Osteocyte (in vitro differentiated cells): ENCODE measurements at regions not wholly inside any gene's neighbourhood (a gene's known extent, or its start where the extent isn't known, plus 50 kb on each side); places are given as distances from the start of the nearest gene placed in this dataset.

ENCODE experiments used
- DNase-seq: peaks from one replicate; pipeline ENCODE4 v3.0.0; 2021; ENCODE audit warnings: mixed read lengths; ENCODE audit not compliant: unreplicated experiment; ENCODE audit errors: extremely low spot score
- H3K27ac Mint-ChIP-seq: one replicate; pipeline ENCODE4 v1.8.0; 2021; ENCODE audit warnings: mild to moderate bottlenecking, mixed read lengths; ENCODE audit not compliant: unreplicated experiment
- H3K27me3 Mint-ChIP-seq: one replicate; pipeline ENCODE4 v1.8.0; 2021; ENCODE audit warnings: mixed read lengths; ENCODE audit not compliant: unreplicated experiment
- H3K36me3 Mint-ChIP-seq: one replicate; pipeline ENCODE4 v1.8.0; 2021; ENCODE audit warnings: mixed read lengths; ENCODE audit not compliant: unreplicated experiment
- H3K4me1 Mint-ChIP-seq: one replicate; pipeline ENCODE4 v1.8.0; 2021; ENCODE audit warnings: mixed read lengths; ENCODE audit not compliant: unreplicated experiment
- H3K4me3 Mint-ChIP-seq: one replicate; pipeline ENCODE4 v1.8.0; 2021; ENCODE audit warnings: mild to moderate bottlenecking, moderate library complexity, mixed read lengths; ENCODE audit not compliant: unreplicated experiment
- H3K9me3 Mint-ChIP-seq: one replicate; pipeline ENCODE4 v1.8.0; 2021; ENCODE audit warnings: mixed read lengths; ENCODE audit not compliant: unreplicated experiment
- TF ChIP-seq, protein P1 (sequence below): fragments of 200-600 bp; sonication (generic); IDR thresholded peaks from 2 replicates; pipeline ENCODE4 v1.5.0; 2021; ENCODE audit warnings: antibody characterized with exemption, mild to moderate bottlenecking, moderate library complexity

DNA sequence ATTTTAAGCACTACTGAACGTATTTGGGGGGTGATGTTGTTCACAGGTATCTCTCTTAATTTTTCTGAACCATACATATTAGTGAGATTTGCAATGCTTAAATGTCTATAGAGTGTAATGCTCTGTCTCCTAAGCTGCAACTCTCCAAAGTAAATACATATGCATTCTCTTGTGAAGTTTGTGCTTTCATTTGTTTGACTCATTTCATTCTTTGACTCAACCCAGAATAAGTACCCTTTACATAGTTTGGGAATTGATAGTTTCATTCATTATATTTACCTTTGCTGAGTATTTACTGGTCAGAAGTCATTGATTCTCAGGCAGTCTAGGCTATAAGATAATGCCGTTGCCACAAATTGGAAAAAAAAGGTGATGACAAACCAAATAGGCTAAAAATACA lies 406.9 kb downstream of the FGF9 start:
- Mint-ChIP-seq H3K27me3 (no peaks in the 10 kb centered on the region), H3K4me1 (no peaks in the 10 kb centered on the region), H3K27ac (no peak overlapping the region), H3K9me3 (peaks cover 21% of the 10 kb centered on the region), H3K4me3 (no peak overlapping the region), H3K36me3 (no peaks in the 10 kb centered on the region)
- no peak for DNase-seq
- TF ChIP-seq, protein P1, sequence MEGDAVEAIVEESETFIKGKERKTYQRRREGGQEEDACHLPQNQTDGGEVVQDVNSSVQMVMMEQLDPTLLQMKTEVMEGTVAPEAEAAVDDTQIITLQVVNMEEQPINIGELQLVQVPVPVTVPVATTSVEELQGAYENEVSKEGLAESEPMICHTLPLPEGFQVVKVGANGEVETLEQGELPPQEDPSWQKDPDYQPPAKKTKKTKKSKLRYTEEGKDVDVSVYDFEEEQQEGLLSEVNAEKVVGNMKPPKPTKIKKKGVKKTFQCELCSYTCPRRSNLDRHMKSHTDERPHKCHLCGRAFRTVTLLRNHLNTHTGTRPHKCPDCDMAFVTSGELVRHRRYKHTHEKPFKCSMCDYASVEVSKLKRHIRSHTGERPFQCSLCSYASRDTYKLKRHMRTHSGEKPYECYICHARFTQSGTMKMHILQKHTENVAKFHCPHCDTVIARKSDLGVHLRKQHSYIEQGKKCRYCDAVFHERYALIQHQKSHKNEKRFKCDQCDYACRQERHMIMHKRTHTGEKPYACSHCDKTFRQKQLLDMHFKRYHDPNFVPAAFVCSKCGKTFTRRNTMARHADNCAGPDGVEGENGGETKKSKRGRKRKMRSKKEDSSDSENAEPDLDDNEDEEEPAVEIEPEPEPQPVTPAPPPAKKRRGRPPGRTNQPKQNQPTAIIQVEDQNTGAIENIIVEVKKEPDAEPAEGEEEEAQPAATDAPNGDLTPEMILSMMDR = no peak

DNA sequence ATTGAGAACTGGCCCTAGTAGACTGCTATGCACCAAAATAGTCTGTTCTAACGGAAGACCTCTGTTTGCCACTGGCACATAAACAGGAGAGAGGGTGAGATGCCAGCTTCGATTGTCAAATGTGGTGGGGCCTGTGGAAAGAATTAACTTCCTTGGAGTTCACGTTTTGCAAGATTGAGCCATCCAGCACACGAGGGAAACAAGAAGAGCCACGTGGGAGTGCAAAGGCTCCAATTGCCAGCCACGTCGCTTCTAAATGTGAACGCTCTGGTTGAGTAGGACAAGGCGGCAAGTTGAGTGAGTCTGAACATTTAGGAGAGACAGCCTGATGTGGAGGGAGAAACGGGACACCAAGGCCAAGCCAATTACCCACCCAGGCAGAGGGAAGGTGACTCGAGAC lies 409.1 kb downstream of the FGF9 start:
- H3K4me3 Mint-ChIP-seq = no peak overlapping the region
- TF ChIP-seq, protein P1 = no peak

GRCh38 chr13:22080832-22081231 lies 410.0 kb downstream of the FGF9 start:
- H3K4me3 Mint-ChIP-seq = no peak overlapping the region
- H3K4me1 Mint-ChIP-seq = no peaks in the 10 kb centered on the region
- H3K27me3 Mint-ChIP-seq = no peaks in the 10 kb centered on the region
- TF ChIP-seq, protein P1 = no peak
- no peaks in the 10 kb centered on the region for H3K36me3 Mint-ChIP-seq
- H3K27ac Mint-ChIP-seq = no peak overlapping the region
- DNase-seq = no peak
- H3K9me3 Mint-ChIP-seq = peaks cover 21% of the 10 kb centered on the region

More for the DNA sequence above, 409.1 kb downstream of the FGF9 start:
- Mint-ChIP-seq H3K9me3 (peaks cover 21% of the 10 kb centered on the region), H3K27ac (no peak overlapping the region), H3K27me3 (no peaks in the 10 kb centered on the region), H3K36me3 (no peaks in the 10 kb centered on the region), H3K4me1 (no peaks in the 10 kb centered on the region)
- no peak for DNase-seq

DNA sequence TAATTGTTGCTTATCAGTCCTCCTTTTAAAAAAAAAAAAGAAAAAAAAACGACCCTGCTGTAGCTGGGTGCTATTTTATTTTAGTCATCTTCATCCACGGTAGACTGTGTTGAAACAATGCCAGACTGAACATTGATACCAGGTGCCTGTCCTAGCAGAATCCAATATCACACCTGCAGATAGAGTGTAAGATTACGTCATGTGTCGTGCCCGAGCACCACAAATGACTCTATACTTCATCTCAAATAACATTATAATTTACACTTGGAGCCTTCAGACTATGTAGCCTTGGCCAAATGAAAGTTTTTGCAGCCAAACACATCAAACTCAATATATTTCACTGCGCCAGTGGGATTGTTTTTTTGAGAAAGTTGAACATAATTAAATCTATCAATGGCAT lies 410.6 kb downstream of the FGF9 start:
- DNase-seq = no peak
- TF ChIP-seq, protein P1 = no peak
- H3K36me3 Mint-ChIP-seq = no peaks in the 10 kb centered on the region
- H3K27me3 Mint-ChIP-seq = no peaks in the 10 kb centered on the region
- H3K9me3 Mint-ChIP-seq = peaks cover 21% of the 10 kb centered on the region
- H3K27ac Mint-ChIP-seq = no peak overlapping the region
- no peaks in the 10 kb centered on the region for H3K4me1 Mint-ChIP-seq
- H3K4me3 Mint-ChIP-seq = no peak overlapping the region

- TF ChIP-seq, protein P1 = no peak
- peaks cover 27% of the 10 kb centered on the region for H3K9me3 Mint-ChIP-seq
- H3K27ac Mint-ChIP-seq = no peak overlapping the region
- H3K4me3 Mint-ChIP-seq = no peak overlapping the region
- no peak for DNase-seq
- no peaks in the 10 kb centered on the region for H3K36me3 Mint-ChIP-seq
- no peaks in the 10 kb centered on the region for H3K4me1 Mint-ChIP-seq
- H3K27me3 Mint-ChIP-seq = no peaks in the 10 kb centered on the region
Observed at GRCh38 chr13:22082030-22082429, 411.2 kb downstream of the FGF9 start.
